HG03108 (cell line): ENCODE measurements at regions not wholly inside any gene's neighbourhood (a gene's known extent, or its start where the extent isn't known, plus 50 kb on each side); places are given as distances from the start of the nearest gene placed in this dataset.

Experiments used
- ATAC-seq: cut with Tn5 transposase; IDR thresholded peaks from one replicate; pipeline ENCODE4 v1.9.1; 2021; ENCODE audit warnings: moderate library complexity; ENCODE audit not compliant: unreplicated experiment

- ATAC-seq = no peak
Measured at GRCh38 chr10:44593952-44594351, 209.1 kb upstream of the CXCL12 start.

DNA sequence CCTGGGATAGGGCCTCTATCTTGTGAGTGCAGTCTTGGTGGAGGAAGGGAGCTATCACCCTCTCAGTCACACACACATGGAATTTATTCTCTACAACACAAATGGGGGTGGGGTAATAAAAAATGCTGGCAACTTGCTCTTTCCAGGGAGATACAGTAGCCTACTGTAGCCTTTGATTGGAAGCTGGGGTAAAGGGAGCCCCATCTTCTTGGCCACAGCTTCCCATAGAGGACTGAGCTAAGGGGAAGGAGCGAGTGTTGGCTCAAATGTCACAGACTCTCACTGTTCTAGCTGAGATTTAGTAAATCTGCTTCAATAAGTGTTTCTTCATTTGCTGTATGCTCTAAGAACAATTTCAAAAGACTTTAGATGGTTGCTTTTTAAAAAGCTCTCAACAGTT, 222.2 kb upstream of the CXCL12 start:
- ATAC-seq = no peak

DNA sequence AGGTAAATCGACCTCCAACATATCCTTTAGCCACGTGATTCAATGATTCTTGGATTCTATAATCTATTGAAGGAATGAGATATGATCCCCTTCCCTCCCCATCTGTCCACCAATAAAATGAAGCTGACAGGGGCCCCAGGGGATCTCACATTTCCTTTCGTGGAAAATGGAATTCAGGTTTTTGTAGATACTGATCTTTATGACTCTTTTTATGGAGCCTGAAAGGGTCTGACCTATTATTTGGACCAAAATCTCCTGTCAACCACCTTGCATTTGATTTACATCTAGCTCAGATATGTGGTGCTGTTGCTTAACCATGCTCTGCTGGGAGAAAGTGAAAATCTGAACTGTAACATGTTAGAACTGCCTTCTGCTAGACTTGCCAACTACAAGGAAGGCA, 234.0 kb upstream of the CXCL12 start:
- ATAC-seq = no peak

DNA sequence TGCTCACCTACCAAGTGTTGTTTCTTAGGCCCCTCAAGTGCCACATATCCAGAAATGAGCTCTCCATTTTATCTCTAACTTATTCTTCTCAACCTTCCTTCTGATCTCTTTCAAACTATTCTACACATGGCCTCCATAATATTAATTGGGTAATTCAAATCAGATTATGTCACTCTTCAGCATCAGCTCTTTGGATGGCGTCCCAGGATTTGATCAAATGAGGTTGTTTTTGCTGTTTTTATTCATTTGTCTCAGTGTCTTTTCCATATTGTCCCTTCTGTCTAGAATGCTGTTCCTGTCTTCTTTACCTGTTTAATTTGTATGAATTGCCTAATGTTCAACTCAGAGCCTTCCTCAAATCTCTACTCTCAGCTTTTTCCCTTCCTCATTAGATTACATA, 234.6 kb upstream of the CXCL12 start:
- ATAC-seq = no peak

GRCh38 chr10:44619975-44620374, 235.1 kb upstream of the CXCL12 start:
- no peak for ATAC-seq

DNA sequence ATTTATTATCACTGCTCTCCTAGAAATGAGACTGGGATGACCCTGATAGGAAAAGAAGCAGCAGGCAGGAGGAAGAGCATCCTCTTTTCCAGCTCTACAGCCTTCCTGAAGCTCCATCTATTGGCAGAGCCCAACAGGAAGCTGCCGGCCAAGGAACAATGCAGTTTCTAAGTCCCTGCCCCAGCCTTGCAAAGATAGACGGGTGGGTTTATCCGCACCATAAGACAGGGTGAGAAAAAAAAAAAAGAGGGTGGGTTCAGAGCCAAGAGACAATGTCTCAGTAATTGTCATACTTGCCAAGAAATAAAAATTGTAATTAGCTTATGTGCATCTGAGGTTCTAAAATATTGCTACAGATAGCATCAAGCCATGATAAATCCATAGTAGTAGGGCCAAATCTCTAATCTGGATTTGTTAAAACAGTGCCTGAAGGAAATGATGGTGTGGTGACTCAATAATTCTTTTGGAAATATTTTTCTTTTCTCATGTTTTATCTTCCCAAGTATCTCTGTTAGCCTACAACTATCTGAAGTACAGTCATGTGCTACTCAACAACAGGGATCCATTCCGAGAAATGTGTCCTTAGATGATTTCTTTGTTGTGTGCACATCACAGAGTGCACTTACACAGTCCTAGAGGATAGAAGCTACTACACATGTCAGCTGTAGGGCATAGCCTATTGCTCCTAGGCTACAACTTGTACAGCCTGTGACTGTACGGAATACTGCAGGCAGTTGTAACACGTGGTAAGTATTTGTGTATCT, 242.9 kb upstream of the CXCL12 start:
- no peak for ATAC-seq

DNA sequence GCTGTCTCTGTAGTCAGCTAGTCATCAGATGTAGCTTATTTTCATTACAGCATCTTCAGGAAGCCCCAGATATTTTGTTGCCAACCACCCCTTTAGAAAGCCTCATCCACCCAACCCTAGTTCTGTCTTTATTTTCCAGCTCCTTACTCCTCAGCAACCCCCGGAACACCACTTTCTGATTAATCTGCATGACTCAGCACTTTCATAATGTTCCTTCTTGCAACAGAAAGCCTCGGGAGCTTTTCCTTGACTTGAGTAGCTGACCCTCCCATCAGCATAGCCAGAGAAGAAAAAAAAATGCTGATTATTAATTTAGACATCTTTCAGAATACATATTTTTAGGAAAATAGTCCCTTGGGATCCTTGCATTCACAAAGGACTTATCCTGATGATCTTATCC, 244.0 kb upstream of the CXCL12 start:
- ATAC-seq = no peak

GRCh38 chr10:44635176-44635575, 250.3 kb upstream of the CXCL12 start:
- no peak for ATAC-seq

DNA sequence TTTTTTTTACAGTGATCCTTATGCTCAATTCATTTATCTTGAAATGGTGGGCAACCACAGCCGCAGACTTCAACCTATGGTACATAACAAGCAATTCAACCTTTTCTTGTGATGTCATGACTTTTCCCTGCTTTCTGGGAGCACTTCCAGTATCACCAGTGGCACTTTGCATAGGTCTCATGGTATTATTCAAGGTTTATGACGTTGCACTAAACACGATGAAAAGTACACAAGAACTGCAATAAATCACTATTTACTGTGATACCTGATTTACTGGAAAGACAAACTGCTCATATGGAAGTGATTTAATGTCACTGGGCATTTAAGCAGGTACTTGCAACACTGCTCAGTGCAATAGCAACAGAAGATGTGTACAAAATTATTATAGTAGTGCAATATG, 251.7 kb upstream of the CXCL12 start:
- ATAC-seq = no peak

DNA sequence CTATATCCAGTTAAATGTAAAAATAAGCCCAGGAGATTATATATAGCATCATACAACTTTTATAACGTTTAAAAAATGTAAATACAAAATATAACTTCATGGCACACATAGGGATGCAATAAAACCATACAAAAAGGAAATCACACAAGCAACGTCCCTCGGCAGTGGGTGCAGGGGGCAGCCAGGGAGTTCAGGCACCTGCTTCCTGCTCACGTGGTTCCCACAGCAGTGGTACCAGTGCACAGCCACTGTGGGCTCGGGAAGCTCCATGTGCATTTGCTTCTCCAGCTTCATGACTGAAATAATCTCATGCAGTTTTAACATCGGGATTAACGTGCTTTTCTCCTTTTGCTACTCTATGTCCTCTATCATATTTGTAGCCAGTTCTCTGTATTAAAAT, 255.5 kb upstream of the CXCL12 start:
- no peak for ATAC-seq

DNA sequence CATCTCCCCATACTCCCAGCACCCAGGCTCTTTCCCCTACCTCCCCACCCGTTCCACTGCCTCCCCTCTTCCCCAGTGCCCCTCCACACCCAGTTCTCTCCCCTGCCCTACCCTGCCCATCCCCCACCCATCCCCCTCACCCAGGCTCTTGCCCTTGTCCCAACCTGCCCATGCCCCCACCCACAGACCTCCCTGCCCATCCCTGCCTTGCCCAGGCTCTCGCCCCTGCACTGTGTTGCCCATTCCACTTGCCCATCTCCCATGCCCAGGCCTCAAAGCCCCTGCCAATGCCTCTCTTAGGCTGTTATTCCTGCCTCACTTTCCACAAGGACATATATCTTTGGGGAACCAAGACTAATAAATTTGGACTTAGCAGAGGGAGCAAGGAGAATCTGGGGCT, 262.6 kb upstream of the CXCL12 start:
- no peak for ATAC-seq

DNA sequence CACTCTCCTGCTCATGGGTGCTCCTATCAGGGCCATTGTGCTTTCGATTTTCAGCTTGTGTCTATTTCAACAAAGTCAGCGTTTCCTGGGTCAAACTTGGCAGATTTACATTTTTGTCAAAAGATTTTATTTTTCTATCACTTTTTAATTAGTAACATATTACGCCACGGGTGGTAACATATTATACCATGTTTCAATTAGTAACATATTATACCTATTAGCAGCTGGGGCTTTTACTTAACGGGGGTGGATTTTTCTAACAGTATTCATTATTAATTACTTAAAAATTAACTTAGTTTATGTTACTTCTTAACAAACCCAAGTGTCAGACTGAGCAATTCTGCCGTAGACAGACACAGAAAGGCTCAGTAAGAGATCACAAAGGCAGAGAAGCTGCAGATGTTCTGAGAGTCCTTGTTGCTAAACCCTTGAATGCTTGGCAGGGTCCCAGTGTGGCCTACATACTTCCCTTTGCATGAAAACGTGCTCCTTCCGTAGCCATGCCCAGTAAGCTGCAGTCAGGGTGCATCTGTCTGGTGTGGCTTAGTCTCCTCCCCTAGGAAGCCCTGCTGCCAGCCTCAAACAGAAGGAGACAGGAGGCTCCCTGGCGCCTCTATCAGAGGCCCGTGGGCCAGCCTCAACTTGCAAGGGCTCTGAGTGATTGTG, 263.1 kb upstream of the CXCL12 start:
- ATAC-seq = peak; percentile 78

DNA sequence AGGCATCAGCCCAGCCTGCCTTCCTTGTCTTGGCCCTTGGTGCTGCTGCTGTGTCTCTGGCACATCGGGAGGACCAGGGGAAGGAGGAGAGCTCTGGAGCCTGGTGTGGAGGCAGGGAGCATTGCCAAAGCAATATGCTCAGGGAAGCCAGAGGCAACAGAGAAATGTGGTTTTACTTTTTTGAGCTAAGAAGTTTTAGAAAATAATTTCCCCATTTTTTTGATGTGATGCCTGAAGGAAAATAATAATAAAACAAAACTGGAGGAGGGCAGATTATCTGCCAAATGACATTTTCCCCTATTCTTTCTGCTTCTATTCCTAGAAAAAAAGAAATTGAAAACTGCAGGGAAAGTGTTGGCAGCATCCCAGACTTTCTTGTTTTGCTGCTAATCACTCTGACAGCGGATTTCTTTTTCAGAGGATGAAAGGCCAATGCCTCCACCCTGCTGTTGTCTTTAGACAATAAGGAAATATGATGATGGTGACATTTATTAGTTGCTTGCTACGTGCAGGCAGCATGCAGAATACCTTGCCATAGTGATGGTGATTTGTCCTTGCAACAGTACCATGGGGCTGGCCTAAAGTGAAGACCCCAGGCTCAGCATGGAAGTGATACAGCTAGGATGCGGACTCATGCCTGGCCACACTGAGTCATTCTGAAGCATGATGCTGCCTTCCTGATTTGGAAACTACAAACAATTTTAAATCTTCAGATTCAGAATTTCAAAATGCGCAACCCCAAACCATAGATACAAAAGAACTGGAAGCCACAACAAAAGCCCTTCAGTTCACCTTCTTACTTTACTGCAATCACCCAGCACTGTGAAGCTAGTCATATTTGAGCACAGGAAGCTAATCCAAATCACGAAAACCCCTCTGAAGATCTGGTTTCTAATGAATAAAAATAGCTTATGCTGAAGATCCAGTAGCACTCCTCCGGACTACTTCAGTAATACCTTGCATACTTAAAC, 260.2 kb upstream of the TMEM72 start:
- no peak for ATAC-seq

- no peak for ATAC-seq
Measured at GRCh38 chr10:44651834-44652233, 259.3 kb upstream of the TMEM72 start.

- no peak for ATAC-seq
Measured at GRCh38 chr10:44659320-44659719, 251.8 kb upstream of the TMEM72 start.

GRCh38 chr10:44660271-44660670, 250.9 kb upstream of the TMEM72 start:
- no peak for ATAC-seq

DNA sequence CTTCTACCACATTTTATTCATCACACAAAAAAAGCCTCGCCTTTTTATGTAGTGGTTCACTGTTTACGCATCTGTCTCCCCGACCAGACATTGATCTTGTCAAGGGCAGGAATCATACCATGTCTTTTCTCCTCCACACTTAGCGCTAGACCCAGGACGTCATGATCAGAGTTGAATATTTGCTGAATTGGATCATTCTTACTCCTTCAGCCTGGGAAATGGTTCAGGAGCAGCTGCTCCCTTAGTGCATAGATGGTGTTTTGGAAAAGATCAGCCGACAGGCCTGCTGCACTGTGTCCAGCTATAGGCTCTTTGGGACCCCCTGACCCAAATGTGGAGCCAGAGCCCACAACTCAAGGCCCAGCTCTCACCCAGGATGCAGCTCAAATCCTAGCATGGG, 249.1 kb upstream of the TMEM72 start:
- ATAC-seq = no peak

DNA sequence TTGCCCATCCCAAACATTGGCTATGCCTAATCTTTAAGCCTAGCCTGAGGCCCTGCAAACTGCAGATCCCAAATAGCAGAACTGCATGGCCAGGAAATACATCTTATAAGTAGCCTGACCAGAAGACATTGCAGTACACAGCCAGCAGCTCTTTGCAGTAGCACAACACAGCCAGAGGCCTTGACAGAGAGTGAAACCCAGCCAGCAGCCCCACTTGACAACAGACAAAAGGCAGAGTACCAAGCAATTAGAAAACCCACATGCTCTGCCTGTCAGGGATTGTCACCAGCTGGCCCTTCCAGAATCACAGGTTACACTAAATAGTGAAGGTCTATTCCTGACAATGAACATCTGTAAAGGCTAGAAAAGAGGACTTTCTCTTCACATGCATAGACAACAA, 242.8 kb upstream of the TMEM72 start:
- ATAC-seq = no peak

DNA sequence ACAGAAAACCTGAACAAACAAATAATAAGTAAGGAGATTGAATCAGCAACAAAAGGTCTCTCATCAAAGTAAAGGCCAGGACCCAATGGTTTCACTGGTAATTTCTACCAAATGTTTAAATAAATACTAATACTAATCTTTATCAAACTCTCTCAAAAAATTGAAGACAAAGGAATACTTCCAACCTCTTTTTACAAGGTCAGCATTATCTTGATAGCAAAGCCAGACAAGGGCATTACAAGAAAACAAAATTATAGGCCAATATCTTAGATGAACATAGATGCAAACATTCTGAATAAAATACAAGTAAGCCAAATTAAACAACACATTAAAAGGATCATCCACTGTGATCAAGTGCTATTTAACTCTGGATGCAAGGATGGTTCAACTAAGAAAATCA, 239.8 kb upstream of the TMEM72 start:
- ATAC-seq = no peak

DNA sequence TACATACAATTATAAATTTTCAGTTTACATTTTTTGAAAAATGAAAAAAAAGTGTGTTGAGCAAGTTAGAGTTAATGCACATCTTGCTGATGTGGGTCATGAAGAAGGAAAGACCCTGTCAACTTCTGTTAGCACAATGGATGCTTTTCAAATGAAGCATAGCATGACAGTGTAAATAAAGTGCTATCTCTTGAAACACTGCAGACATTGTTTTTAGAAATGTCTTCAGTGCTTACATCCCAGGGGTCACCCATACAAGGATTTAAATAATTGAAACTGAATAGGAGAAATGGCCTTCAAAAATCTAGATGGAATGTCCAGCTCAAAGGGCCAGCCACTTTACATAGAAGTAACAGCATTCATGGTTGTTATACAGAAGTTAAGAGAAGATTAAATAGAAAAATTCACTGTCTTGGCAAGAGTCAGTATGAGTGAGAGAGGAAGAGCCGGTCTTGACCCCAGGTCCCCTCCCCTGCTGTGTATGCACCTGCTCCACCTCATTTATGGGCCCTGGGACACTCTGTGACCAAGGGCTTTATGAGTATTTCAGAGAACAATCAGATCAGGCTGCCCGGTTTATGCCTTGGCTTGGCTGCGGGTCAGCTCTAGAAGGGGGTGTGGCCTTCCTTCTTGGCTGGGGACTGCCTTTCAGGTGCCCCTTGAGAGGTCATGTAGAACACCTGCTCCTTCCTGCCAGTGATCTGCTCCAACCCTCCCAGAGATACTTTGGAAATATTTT, 237.7 kb upstream of the TMEM72 start:
- no peak for ATAC-seq
